Uterus (tissue), 3 donors: ENCODE measurements at regions not wholly inside any gene's neighbourhood (a gene's known extent, or its start where the extent isn't known, plus 50 kb on each side); places are given as distances from the start of the nearest gene placed in this dataset.
"Not testable (repeated sequence)": the region's sequence is repeated elsewhere in the genome, so short reads cannot be mapped to it uniquely, and the experiment has no call there.

Experiments used
- DNase-seq, 2 donors: peaks; one replicate each; pipeline ENCODE4 v3.0.0-alpha.2; 2019 to 2020
- H3K27ac ChIP-seq, 2 donors: fragments of 200-600 bp; sonication (generic); 1 replicate in 1 of 2; 2 replicates in 1 of 2; pipeline ENCODE4 v1.5.1; 2016 to 2018
- H3K27me3 ChIP-seq, 2 donors: fragments of 200-600 bp; sonication (generic); one replicate each; pipeline ENCODE4 v1.5.1; 2018 to 2019; ENCODE audit warnings: control low read depth in 1 of 2
- H3K36me3 ChIP-seq, 2 donors: fragments of 200-600 bp; sonication (generic); one replicate each; pipeline ENCODE4 v1.5.1; 2019; ENCODE audit warnings: control low read depth in 1 of 2
- H3K4me1 ChIP-seq, 2 donors: fragments of 200-600 bp; sonication (generic); one replicate each; pipeline ENCODE4 v1.5.1; 2018 to 2019; ENCODE audit warnings: control low read depth in 1 of 2
- H3K4me3 ChIP-seq, 2 donors: fragments of 200-600 bp; sonication (generic); 1 replicate in 1 of 2; 2 replicates in 1 of 2; pipeline ENCODE4 v1.5.1; 2018 to 2019; ENCODE audit warnings: mild to moderate bottlenecking in 1 of 2
- H3K9me3 ChIP-seq, 2 donors: fragments of 200-600 bp; sonication (generic); one replicate each; pipeline ENCODE4 v1.5.1; 2019; ENCODE audit warnings: control low read depth in 1 of 2
- POLR2A ChIP-seq, 2 donors: fragments of 450-650 bp; IDR thresholded peaks; one replicate each; pipeline ENCODE4 v1.6.1; 2016; ENCODE audit warnings: antibody characterized with exemption in 2 of 2, mild to moderate bottlenecking in 1 of 2, moderate library complexity in 1 of 2
- intact Hi-C: fragments of 100-400 bp; cut with DNase I; formaldehyde crosslinking; loops from one replicate; pipeline ENCODE4 v1.15.1; 2023; ENCODE audit warnings: low total_unique reads
- TF ChIP-seq, protein P1 (sequence below), 4 experiments: fragments of 200-600 bp in 2 of 4; fragments of 450-650 bp in 2 of 4; sonication (generic) in 2 of 4; IDR thresholded peaks; one replicate each; pipeline ENCODE4 v1.5.1; 2016 to 2019; ENCODE audit warnings: antibody characterized with exemption in 4 of 4, mild to moderate bottlenecking in 2 of 4, moderate library complexity in 1 of 4
- donor health status: DM: yes; HTN: yes; CAD: no.

DNA sequence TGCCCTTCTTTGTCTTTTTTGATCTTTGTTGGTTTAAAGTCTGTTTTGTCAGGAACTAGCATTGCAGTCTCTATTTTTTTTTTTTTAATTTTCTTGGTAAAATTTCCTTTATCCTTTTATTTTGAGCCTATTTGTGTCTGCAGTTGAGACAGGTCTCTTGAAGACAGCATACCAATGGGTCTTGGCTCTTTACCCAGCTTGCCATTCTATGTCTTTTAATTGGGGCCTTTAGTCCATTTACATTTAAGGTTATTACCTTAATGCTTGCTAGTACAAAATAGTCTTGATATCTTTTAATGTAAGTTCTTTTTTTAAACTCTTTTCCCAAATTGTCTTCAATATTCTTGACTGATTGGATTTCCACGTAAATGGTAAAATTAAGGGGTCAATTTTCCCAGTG is 398.3 kb upstream of the CHRM2 start:
- Histone ChIP-seq H3K4me1 (no peaks in the 10 kb centered on the region), H3K4me3 (no peak overlapping the region), H3K27ac (no peak overlapping the region), H3K9me3 (peaks cover 0 to 11% of the 10 kb centered on the region in 2 donors), H3K27me3 (no peaks in the 10 kb centered on the region), H3K36me3 (no peaks in the 10 kb centered on the region)
- intact Hi-C loops = no loop called here
- TF ChIP-seq, protein P1, sequence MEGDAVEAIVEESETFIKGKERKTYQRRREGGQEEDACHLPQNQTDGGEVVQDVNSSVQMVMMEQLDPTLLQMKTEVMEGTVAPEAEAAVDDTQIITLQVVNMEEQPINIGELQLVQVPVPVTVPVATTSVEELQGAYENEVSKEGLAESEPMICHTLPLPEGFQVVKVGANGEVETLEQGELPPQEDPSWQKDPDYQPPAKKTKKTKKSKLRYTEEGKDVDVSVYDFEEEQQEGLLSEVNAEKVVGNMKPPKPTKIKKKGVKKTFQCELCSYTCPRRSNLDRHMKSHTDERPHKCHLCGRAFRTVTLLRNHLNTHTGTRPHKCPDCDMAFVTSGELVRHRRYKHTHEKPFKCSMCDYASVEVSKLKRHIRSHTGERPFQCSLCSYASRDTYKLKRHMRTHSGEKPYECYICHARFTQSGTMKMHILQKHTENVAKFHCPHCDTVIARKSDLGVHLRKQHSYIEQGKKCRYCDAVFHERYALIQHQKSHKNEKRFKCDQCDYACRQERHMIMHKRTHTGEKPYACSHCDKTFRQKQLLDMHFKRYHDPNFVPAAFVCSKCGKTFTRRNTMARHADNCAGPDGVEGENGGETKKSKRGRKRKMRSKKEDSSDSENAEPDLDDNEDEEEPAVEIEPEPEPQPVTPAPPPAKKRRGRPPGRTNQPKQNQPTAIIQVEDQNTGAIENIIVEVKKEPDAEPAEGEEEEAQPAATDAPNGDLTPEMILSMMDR (IDR thresholded peaks at IDR 0.05) = no peak
- TF ChIP-seq POLR2A (IDR thresholded peaks at IDR 0.05) = no peak
- DNase-seq = no peak

- H3K36me3 ChIP-seq = no peaks in the 10 kb centered on the region
- DNase-seq = no peak
- intact Hi-C loops = no loop called here
Measured at GRCh38 chr7:136452949-136453348, 415.5 kb upstream of the CHRM2 start.

GRCh38 chr7:136446751-136447150 is 421.7 kb upstream of the CHRM2 start:
- no peak for TF ChIP-seq POLR2A (IDR thresholded peaks at IDR 0.05)
- TF ChIP-seq, protein P1 (IDR thresholded peaks at IDR 0.05) = no peak
- H3K27ac ChIP-seq = no peak overlapping the region
- intact Hi-C loops = no loop called here
- no peaks in the 10 kb centered on the region for H3K27me3 ChIP-seq
- H3K9me3 ChIP-seq = no peaks in the 10 kb centered on the region
- H3K4me3 ChIP-seq = no peak overlapping the region
- no peak for DNase-seq
- no peaks in the 10 kb centered on the region for H3K4me1 ChIP-seq
- no peaks in the 10 kb centered on the region for H3K36me3 ChIP-seq

More at GRCh38 chr7:136452949-136453348, 415.5 kb upstream of the CHRM2 start:
- TF ChIP-seq, protein P1 (IDR thresholded peaks at IDR 0.05) = no peak
- TF ChIP-seq POLR2A (IDR thresholded peaks at IDR 0.05) = no peak
- Histone ChIP-seq H3K4me1 (no peaks in the 10 kb centered on the region), H3K27ac (no peak overlapping the region), H3K4me3 (no peak overlapping the region), H3K27me3 (no peaks in the 10 kb centered on the region), H3K9me3 (no peaks in the 10 kb centered on the region)

GRCh38 chr7:136441835-136442234 is 426.6 kb upstream of the CHRM2 start:
- Histone ChIP-seq H3K4me1 (no peaks in the 10 kb centered on the region), H3K36me3 (no peaks in the 10 kb centered on the region), H3K27me3 (no peaks in the 10 kb centered on the region), H3K4me3 (no peak overlapping the region), H3K27ac (no peak overlapping the region), H3K9me3 (no peaks in the 10 kb centered on the region)
- intact Hi-C loops = no loop called here
- no peak for DNase-seq
- TF ChIP-seq, protein P1 (IDR thresholded peaks at IDR 0.05) = no peak
- TF ChIP-seq POLR2A (IDR thresholded peaks at IDR 0.05) = no peak

DNA sequence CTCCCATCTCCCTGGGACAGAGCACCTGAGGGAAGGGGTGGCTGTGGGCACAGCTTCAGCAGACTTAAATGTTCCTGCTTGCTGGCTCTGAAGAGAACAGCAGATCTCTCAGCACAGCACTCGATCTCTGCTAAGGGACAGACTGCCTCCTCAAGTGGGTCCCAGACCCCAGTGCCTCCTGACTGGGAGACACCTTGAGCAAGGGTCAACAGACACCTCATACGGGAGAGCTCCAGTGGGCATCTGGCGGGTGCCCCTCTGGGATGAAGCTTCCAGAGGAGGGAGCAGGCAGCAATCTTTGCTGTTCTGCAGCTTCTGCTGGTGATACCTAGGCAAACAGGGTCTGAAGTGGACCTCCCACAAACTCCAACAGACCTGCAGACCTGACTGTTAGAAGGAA is 436.7 kb upstream of the CHRM2 start:
- H3K4me3 ChIP-seq, H3K27me3 ChIP-seq, H3K4me1 ChIP-seq, DNase-seq, H3K9me3 ChIP-seq, H3K27ac ChIP-seq, H3K36me3 ChIP-seq, intact Hi-C loops: not testable (repeated sequence)

DNA sequence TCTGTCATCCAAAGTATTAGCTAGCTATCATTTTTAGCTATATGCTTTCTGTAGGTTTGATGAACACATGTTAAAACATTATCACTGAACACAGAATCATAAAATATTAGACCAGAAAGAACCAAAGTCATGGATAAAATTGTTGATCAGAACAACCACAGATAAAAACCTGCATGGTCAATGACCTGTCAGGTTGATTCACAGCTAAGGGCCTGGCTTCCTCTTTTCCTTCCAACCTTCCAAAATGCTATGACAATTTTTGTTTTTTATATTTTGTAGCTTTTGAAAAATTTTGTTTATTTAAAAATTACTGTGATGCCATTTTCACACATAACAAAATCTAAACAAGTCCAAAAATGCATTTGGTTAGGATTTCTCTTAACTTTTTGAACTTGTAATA is 444.4 kb upstream of the CHRM2 start:
- no peaks in the 10 kb centered on the region for H3K27me3 ChIP-seq
- TF ChIP-seq, protein P1 (IDR thresholded peaks at IDR 0.05) = no peak
- TF ChIP-seq POLR2A (IDR thresholded peaks at IDR 0.05) = no peak
- H3K4me1 ChIP-seq = no peaks in the 10 kb centered on the region
- intact Hi-C loops = no loop called here
- H3K9me3 ChIP-seq = no peaks in the 10 kb centered on the region
- H3K4me3 ChIP-seq = no peak overlapping the region
- no peaks in the 10 kb centered on the region for H3K36me3 ChIP-seq
- H3K27ac ChIP-seq = no peak overlapping the region
- DNase-seq = no peak

- DNase-seq, H3K36me3 ChIP-seq, intact Hi-C loops: not testable (repeated sequence)
Measured at GRCh38 chr7:136419740-136420139, 442.6 kb upstream of the MTPN start.

More at GRCh38 chr7:136419740-136420139, 442.6 kb upstream of the MTPN start:
- not testable (repeated sequence) for H3K27me3 ChIP-seq, H3K4me1 ChIP-seq, H3K9me3 ChIP-seq, H3K27ac ChIP-seq, H3K4me3 ChIP-seq
